Spleen (tissue), 7 donors: ENCODE measurements at regions not wholly inside any gene's neighbourhood (a gene's known extent, or its start where the extent isn't known, plus 50 kb on each side); places are given as distances from the start of the nearest gene placed in this dataset.

Experiments
- CTCF ChIP-seq, 11 experiments: fragments of 200-600 bp in 7 of 11; fragments of 450-650 bp in 4 of 11; sonication (generic) in 4 of 11; IDR thresholded peaks in 8 of 11; conservative IDR thresholded peaks in 3 of 11; 1 replicate in 7 of 11; 2 replicates in 4 of 11; pipeline versions ENCODE4 v1.4.0 to v1.8.0; 2016 to 2021; ENCODE audit warnings: antibody characterized with exemption in 11 of 11, inconsistent platforms in 4 of 11, mild to moderate bottlenecking in 1 of 11
- POLR2A ChIP-seq, 3 donors: fragments of 450-650 bp; IDR thresholded peaks; one replicate each; pipeline ENCODE4 v1.5.1; 2017; ENCODE audit warnings: antibody characterized with exemption in 3 of 3, mild to moderate bottlenecking in 1 of 3
- donor health status: DM: no; HTN: no; CAD: no; lungs with moderate emphysema.
- donor health status: DM: no; HTN: no; CAD: no.
- donor health status: DM: no; HTN: no; CAD: no.

- no peak for TF ChIP-seq CTCF (IDR thresholded peaks at IDR 0.05 in 8 of 11, conservative IDR thresholded peaks at IDR 0.05 in 3 of 11)
- no peak for TF ChIP-seq POLR2A (IDR thresholded peaks at IDR 0.05)
Observed at GRCh38 chr12:113664224-113664681, 192.6 kb upstream of the LHX5 start.
